CD4-positive, alpha-beta T cell (primary cell): ENCODE measurements at regions not wholly inside any gene's neighbourhood (a gene's known extent, or its start where the extent isn't known, plus 50 kb on each side); places are given as distances from the start of the nearest gene placed in this dataset.

Experiments
- ATAC-seq: fragments of 200-7000 bp; cut with Tn5 transposase; one replicate; pipeline ENCODE4 v1.10.0; 2022; ENCODE audit warnings: mild to moderate bottlenecking; ENCODE audit not compliant: poor library complexity
- CTCF ChIA-PET: fragments of 350-600 bp; sonication (Branson Sonifier 250); formaldehyde crosslinking; loops from one replicate; lab custom pipeline; 2021; ENCODE audit warnings: antibody characterized with exemption, inconsistent platforms; lab: Charles Lee
- POLR2A ChIA-PET: fragments of 350-600 bp; sonication (Branson Sonifier 250); formaldehyde crosslinking; loops from one replicate; lab custom pipeline; 2021; ENCODE audit warnings: antibody characterized with exemption, inconsistent platforms; lab: Charles Lee
- DNase-seq, 14 experiments: peaks; one replicate each; pipeline ENCODE4 v3.0.0-alpha.2; 2013 to 2020; ENCODE audit warnings: mixed read lengths in 2 of 14
- H3K27ac ChIP-seq, 2 donors: one replicate each; pipeline versions ENCODE4 v1.5.1 to v1.7.0; 2013; ENCODE audit warnings: low read length in 2 of 2, low read depth in 1 of 2, mild to moderate bottlenecking in 1 of 2
- H3K27me3 ChIP-seq, 2 experiments: 1 replicate in 1 of 2; 2 replicates in 1 of 2; pipeline versions ENCODE4 v1.6.1 to v1.7.0; 2013; ENCODE audit warnings: low read length in 2 of 2, control low read depth in 1 of 2, mild to moderate bottlenecking in 1 of 2, moderate library complexity in 1 of 2; ENCODE audit not compliant: insufficient read depth in 2 of 2, control insufficient read depth in 1 of 2
- H3K36me3 ChIP-seq: one replicate; pipeline ENCODE4 v1.6.1; 2013; ENCODE audit warnings: low read length, control low read depth; ENCODE audit not compliant: insufficient read depth
- H3K4me1 ChIP-seq: one replicate; pipeline ENCODE4 v1.6.1; 2013; ENCODE audit warnings: low read length, control low read depth; ENCODE audit not compliant: insufficient read depth
- H3K4me3 ChIP-seq: one replicate; pipeline ENCODE4 v1.5.1; 2013; ENCODE audit warnings: mild to moderate bottlenecking, low read length, moderate library complexity
- H3K9me3 ChIP-seq, 2 experiments: 1 replicate in 1 of 2; 2 replicates in 1 of 2; pipeline versions ENCODE4 v1.6.1 to v1.7.0; 2013; ENCODE audit warnings: low read length in 2 of 2, mild to moderate bottlenecking in 2 of 2, control low read depth in 1 of 2, moderate library complexity in 1 of 2; ENCODE audit not compliant: control insufficient read depth in 1 of 2, insufficient read depth in 1 of 2
- H3K27ac Mint-ChIP-seq: one replicate; pipeline ENCODE4 v1.8.0; 2020; ENCODE audit warnings: mixed read lengths
- H3K27me3 Mint-ChIP-seq: one replicate; pipeline ENCODE4 v1.8.0; 2021; ENCODE audit warnings: mixed read lengths
- H3K36me3 Mint-ChIP-seq: one replicate; pipeline ENCODE4 v1.8.0; 2021; ENCODE audit warnings: low read depth, mixed read lengths
- H3K4me1 Mint-ChIP-seq: one replicate; pipeline ENCODE4 v1.8.0; 2021; ENCODE audit warnings: low read depth, mixed read lengths
- H3K4me3 Mint-ChIP-seq: one replicate; pipeline ENCODE4 v1.8.0; 2020; ENCODE audit warnings: mild to moderate bottlenecking, mixed read lengths
- H3K9me3 Mint-ChIP-seq: one replicate; pipeline ENCODE4 v1.8.0; 2020; ENCODE audit warnings: mixed read lengths
- CTCF ChIP-seq: fragments of 200-600 bp; IDR thresholded peaks from one replicate; pipeline ENCODE4 v1.8.0; 2022; ENCODE audit warnings: antibody characterized with exemption, mild to moderate bottlenecking
- intact Hi-C, 2 experiments: fragments of 100-400 bp; cut with DNase I in 1 of 2; cut with micrococcal nuclease in 1 of 2; formaldehyde crosslinking; loops; one replicate each; pipeline versions ENCODE4 v1.15.1 to v1.9.0; 2023 to 2025; cut with DNase I, micrococcal nuclease

- CTCF ChIA-PET, result no interaction called here
- no peak overlapping the region for H3K27ac Mint-ChIP-seq
- peaks cover 4% of the 10 kb centered on the region for H3K27me3 Mint-ChIP-seq
- DNase-seq (no peak), ATAC-seq (no peak)
- H3K4me1 ChIP-seq, result no peaks in the 10 kb centered on the region
- no peak overlapping the region for H3K4me3 Mint-ChIP-seq
- no peaks in the 10 kb centered on the region for H3K36me3 Mint-ChIP-seq
- H3K27me3 ChIP-seq, result no peaks in the 10 kb centered on the region
- intact Hi-C loops, result no loop called here
- no peak overlapping the region for H3K4me3 ChIP-seq
- no peaks in the 10 kb centered on the region for H3K36me3 ChIP-seq
- H3K4me1 Mint-ChIP-seq, result no peaks in the 10 kb centered on the region
- H3K9me3 ChIP-seq, result no peaks in the 10 kb centered on the region
- no peaks in the 10 kb centered on the region for H3K9me3 Mint-ChIP-seq
- no peak for TF ChIP-seq CTCF
- no peak overlapping the region for H3K27ac ChIP-seq
- POLR2A ChIA-PET, result no interaction called here
Observed at GRCh38 chr12:88763536-88764100, 183.3 kb upstream of the KITLG start.

- Mint-ChIP-seq H3K27ac (no peak overlapping the region), H3K4me1 (no peaks in the 10 kb centered on the region), H3K27me3 (peaks cover 5% of the 10 kb centered on the region), H3K9me3 (no peaks in the 10 kb centered on the region), H3K36me3 (no peaks in the 10 kb centered on the region), H3K4me3 (no peak overlapping the region)
- DNase-seq (no peak), ATAC-seq (no peak)
- H3K36me3 ChIP-seq, result no peaks in the 10 kb centered on the region
- TF ChIP-seq CTCF, result no peak
- H3K27me3 ChIP-seq, result no peaks in the 10 kb centered on the region
- CTCF ChIA-PET, result no interaction called here
- intact Hi-C loops, result no loop called here
- no peak overlapping the region for H3K4me3 ChIP-seq
- POLR2A ChIA-PET, result no interaction called here
- H3K9me3 ChIP-seq, result no peaks in the 10 kb centered on the region
- no peak overlapping the region for H3K27ac ChIP-seq
- no peaks in the 10 kb centered on the region for H3K4me1 ChIP-seq
Observed at GRCh38 chr12:88758176-88758575, 177.9 kb upstream of the KITLG start.

- Mint-ChIP-seq H3K36me3 (no peaks in the 10 kb centered on the region), H3K27me3 (peaks cover 5% of the 10 kb centered on the region), H3K4me1 (no peaks in the 10 kb centered on the region), H3K4me3 (no peak overlapping the region), H3K9me3 (no peaks in the 10 kb centered on the region), H3K27ac (no peak overlapping the region)
- ChIA-PET CTCF (no interaction called here), POLR2A (no interaction called here)
- intact Hi-C loops, result no loop called here
- Histone ChIP-seq H3K4me1 (no peaks in the 10 kb centered on the region), H3K27ac (no peak overlapping the region), H3K27me3 (no peaks in the 10 kb centered on the region), H3K36me3 (no peaks in the 10 kb centered on the region), H3K4me3 (no peak overlapping the region), H3K9me3 (no peaks in the 10 kb centered on the region)
- ATAC-seq (no peak), DNase-seq (no peak)
- no peak for TF ChIP-seq CTCF
Observed at GRCh38 chr12:88756917-88757316, 176.6 kb upstream of the KITLG start.
